Brain microvascular endothelial cell (primary cell): ENCODE measurements at regions not wholly inside any gene's neighbourhood (a gene's known extent, or its start where the extent isn't known, plus 50 kb on each side); places are given as distances from the start of the nearest gene placed in this dataset.

ENCODE experiments used
- DNase-seq: peaks from one replicate; pipeline ENCODE4 v3.0.0-alpha.2; 2020
- H3K27ac ChIP-seq: fragments of 250-450 bp; sonication (Bioruptor Pico); 2 replicates; pipeline ENCODE4 v1.5.1; 2020; ENCODE audit warnings: mild to moderate bottlenecking, moderate library complexity
- H3K27me3 ChIP-seq: fragments of 250-450 bp; sonication (Bioruptor Pico); replicated peaks from 2 replicates; pipeline ENCODE4 v1.5.1; 2020; ENCODE audit warnings: mild to moderate bottlenecking
- H3K36me3 ChIP-seq: fragments of 250-450 bp; sonication (Bioruptor Pico); replicated peaks from 2 replicates; pipeline ENCODE4 v1.5.1; 2020; ENCODE audit warnings: mild to moderate bottlenecking
- H3K4me3 ChIP-seq: 2 replicates; pipeline ENCODE4 v1.5.1; 2011; ENCODE audit warnings: low read depth, mild to moderate bottlenecking, control low read depth, low read length, moderate library complexity
- CTCF ChIP-seq: IDR thresholded peaks from 2 replicates; pipeline ENCODE4 v1.5.1; 2011; ENCODE audit warnings: low read depth, mild to moderate bottlenecking, moderate library complexity, low read length, control low read depth, inconsistent platforms; ENCODE audit errors: missing control alignments
- in situ Hi-C: cut with HindIII; loops from 2 replicates; pipeline ENCODE4 v1.10.0; 2017; ENCODE audit warnings: low sequenced_read_pairs, low pct_ligation_motif_present

- Histone ChIP-seq H3K27ac (no peak overlapping the region), H3K4me3 (no peak overlapping the region), H3K36me3 (no peaks in the 10 kb centered on the region), H3K27me3 (no peaks in the 10 kb centered on the region)
- TF ChIP-seq CTCF, result no peak
- in situ Hi-C loops, result no loop called here
- DNase-seq, result no peak
Observed at GRCh38 chr4:106810122-106810521, 226.0 kb downstream of the DKK2 start.

DNA sequence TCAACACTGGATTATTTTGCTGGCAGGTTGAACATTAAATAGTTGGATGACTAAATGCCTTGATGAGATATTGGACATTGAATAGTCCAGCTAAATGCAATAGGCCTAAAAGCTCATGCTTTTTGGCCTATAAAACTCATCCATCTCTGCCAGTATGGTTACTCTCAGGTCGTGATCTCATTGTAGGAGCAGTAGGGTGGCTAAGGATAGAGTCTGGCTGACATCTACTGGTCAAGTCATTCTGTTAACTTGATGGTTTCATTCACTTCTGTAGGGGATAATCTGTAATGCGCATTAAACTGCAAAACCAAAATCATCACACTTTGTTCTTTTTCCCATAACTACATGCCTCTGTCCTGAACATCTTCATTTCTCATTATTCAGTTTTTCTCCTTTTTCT lies 227.0 kb downstream of the DKK2 start:
- Histone ChIP-seq H3K27ac (no peak overlapping the region), H3K27me3 (no peaks in the 10 kb centered on the region), H3K36me3 (no peaks in the 10 kb centered on the region), H3K4me3 (no peak overlapping the region)
- peak; percentile 66 for DNase-seq
- in situ Hi-C loops, result no loop called here
- TF ChIP-seq CTCF, result peak; percentile 58

DNA sequence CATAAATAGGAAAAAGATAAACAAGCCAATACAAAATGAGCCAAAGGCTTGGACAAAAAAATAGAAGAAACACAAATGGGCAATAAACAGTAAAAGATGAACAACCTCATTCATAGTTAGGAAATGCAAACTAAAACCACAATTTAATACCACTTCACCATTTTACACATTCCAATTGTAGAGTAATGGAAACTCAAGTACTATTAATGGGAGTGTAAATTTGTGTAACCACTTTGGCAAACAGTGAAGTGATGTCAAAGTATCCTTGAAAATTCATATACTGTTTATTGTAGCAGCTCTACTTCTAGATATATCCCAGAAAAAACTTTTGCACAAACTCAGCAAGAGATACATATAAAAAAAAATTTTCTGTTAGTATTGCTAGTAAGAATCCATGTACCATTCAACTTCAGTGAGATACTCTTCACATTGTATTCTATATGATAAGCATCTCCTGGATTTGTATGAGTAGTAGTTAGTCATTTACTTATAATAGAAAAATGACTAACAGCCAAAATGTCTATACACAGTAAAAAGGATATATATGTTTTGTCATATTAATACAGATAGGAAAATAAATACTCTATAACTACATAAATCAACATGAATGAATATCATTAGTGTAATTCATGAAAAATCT lies 229.8 kb downstream of the DKK2 start:
- no peak for DNase-seq
- no peak overlapping the region for H3K27ac ChIP-seq
- H3K27me3 ChIP-seq, result no peaks in the 10 kb centered on the region
- H3K4me3 ChIP-seq, result no peak overlapping the region
- H3K36me3 ChIP-seq, result no peaks in the 10 kb centered on the region
- TF ChIP-seq CTCF, result no peak
- in situ Hi-C loops, result no loop called here

DNA sequence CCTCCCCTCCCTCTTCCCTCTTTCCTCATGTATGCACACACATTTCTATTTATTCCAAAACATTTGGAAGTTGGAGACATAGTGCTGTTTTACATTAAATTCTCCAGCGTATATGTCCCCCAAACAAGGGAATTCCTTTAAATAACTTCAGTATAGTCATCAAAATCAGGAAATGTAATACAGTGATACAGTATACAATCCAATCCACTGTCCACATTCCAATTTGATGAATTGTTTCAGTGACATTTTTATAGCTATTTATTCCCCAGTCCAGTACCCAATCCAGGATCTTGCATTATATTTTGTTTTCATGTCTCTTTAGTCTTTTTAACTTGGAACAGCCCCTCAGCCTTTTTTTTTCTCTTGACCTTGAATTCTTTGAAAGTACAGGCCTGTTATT lies 233.0 kb downstream of the DKK2 start:
- no peak for DNase-seq
- no peak for TF ChIP-seq CTCF

GRCh38 chr4:106801386-106801785 lies 234.7 kb downstream of the DKK2 start:
- DNase-seq, result no peak
- no peak overlapping the region for H3K4me3 ChIP-seq
- TF ChIP-seq CTCF, result no peak
- H3K27ac ChIP-seq, result no peak overlapping the region
- H3K27me3 ChIP-seq, result no peaks in the 10 kb centered on the region
- in situ Hi-C loops, result no loop called here
- no peaks in the 10 kb centered on the region for H3K36me3 ChIP-seq

More for the DNA sequence above, 233.0 kb downstream of the DKK2 start:
- no peaks in the 10 kb centered on the region for H3K36me3 ChIP-seq
- in situ Hi-C loops, result no loop called here
- H3K27ac ChIP-seq, result no peak overlapping the region
- no peaks in the 10 kb centered on the region for H3K27me3 ChIP-seq
- no peak overlapping the region for H3K4me3 ChIP-seq

DNA sequence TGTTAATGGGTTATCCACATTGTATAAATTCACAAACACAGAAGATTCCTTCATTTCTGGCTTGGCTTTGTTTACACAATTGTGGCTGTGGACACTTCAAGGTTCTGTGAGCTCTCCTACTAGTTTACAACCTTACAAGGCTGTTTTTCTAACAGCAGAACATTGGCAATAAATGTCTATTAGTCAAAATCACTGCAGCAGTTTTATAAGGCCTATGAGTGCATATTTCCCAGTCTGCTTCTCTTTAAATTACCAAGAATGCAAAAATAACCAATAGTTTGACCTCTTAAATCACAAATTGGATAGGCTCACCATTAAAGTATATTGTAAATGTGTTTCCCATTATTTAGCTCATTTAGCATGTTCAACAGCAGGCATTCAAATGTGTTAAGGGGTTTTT lies 239.2 kb downstream of the DKK2 start:
- Histone ChIP-seq H3K36me3 (no peaks in the 10 kb centered on the region), H3K27ac (no peak overlapping the region), H3K27me3 (no peaks in the 10 kb centered on the region), H3K4me3 (no peak overlapping the region)
- in situ Hi-C loops, result no loop called here
- TF ChIP-seq CTCF, result no peak
- DNase-seq, result no peak
